HG03460 (cell line): ENCODE measurements at regions not wholly inside any gene's neighbourhood (a gene's known extent, or its start where the extent isn't known, plus 50 kb on each side); places are given as distances from the start of the nearest gene placed in this dataset.
A peak's percentile ranks its signal among the peaks of the same experiment; 100 is the strongest.
"Not testable (repeated sequence)": the region's sequence is repeated elsewhere in the genome, so short reads cannot be mapped to it uniquely, and the experiment has no call there.

ENCODE experiments used
- ATAC-seq: cut with Tn5 transposase; IDR thresholded peaks from one replicate; pipeline ENCODE4 v1.9.1; 2021; ENCODE audit not compliant: unreplicated experiment

DNA sequence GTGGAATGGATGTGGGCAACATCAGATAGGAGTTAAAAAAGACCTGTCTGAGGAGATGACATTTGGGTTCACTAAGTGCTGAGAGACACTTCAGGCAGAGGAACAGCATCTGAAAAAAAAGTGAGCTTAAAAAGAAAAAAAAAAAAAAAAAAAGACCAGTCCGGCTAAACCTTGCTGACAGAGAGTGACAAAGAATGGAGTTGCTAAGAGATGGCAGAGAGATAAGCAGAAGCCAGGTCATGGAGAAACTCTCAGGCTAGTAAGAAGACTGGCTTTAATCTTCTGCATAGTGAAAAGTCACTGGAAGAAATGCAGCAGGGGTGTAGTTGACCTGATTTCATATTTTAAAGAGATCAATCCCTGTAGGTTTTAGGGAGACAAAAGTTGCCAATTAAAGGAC is 711.1 kb upstream of the SEMA3D start:
- no peak for ATAC-seq

DNA sequence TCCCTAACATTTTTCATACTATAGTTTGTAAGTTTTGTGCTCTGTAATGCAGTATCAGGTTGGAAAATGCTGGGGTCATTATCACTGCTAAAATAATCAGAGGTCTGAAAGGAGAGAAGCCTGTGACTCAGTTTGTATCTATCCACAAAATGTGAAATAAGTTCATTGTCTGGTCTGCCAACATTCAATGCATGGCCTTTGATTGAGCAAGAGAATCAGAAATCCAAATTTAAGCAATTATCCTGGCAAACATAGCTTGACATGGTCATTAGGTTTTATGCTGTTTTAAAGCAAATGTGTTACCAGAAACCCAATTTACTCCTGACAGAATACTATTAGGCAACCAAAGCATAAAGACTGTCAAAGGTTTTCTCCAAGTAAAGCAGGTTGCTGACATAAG is 709.7 kb upstream of the SEMA3D start:
- no peak for ATAC-seq

DNA sequence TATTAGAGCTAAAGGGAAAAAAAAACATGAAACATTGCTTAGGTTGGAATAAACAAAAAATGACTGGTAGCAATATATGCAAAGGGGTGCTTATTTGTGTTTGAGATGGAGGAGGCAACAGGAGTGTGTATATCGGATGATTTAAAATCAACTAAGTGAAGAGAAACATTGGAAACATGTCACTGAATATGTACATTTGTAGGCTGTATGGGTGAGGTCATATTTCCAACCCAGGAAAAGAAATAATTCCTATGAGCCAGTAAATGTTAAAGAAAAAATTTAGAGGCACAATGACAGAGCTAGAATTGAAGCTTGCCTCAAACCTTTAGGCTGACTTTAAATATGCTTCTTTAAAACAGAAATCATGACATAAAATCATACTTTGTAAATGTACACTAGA is 709.0 kb upstream of the SEMA3D start:
- ATAC-seq: no peak

DNA sequence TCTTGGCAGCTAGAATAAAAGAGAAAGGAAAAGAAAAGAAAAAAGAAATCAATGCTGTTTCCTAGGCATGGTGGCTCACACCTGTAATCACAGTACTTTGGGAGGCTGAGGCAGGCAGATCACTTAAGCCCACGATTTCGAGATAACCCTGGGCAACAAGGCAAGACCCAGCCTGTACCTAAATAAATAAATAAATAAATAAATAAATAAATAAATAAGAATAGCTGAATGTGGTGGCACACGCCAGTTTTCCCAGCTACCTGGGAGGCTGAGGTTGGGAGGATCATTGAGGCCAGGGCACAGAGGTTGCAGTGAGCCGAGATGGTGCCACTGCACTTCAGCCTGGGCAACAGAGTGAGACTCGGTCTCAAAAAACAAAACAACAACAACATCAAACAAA is 705.0 kb upstream of the SEMA3D start:
- ATAC-seq: not testable (repeated sequence)

DNA sequence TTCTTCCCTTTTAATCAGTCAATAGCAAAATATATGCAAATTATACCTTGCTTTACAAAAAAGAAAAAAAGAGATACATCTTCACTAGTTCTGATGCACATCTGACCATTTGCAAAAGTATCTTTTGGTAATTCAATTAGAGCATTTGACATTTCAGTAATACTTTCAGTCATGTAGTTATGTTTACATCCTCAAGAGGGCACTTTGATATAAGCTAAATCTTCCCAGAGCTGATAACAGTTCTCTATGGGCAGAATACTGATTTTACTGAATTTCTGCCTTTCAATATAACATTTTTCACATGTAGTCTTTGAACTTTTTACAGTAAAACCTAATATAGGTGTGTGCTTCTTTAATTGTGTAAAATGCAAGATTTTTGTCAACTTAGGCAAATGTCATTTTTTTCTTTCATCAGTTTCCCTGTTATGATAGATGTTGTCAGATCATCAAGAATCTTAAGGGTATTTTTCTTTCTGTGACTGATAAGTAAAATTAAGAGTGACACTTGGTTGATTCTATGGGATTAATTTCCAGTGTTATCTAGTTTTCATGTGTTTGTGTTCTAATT is 703.5 kb upstream of the SEMA3D start:
- ATAC-seq: peak; percentile 77

DNA sequence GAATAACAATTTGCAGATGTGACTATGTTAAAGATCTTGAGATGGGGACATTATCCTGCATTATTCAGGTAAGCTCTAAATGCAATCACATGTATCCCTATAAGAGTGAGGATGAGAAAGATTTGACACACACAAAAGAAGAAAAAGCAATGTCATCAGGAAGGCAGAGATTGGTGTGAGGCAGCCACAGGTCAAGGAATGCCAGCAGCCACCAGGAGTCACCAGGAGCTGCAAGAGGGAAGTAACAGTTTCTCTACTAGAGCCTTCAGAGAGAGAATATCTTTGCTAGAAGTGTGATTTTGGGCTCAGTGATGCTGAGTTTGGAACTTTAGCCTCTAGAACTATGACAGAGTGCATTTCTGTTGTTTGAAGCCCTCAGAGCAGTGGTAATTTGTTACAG is 700.3 kb upstream of the SEMA3D start:
- no peak for ATAC-seq

DNA sequence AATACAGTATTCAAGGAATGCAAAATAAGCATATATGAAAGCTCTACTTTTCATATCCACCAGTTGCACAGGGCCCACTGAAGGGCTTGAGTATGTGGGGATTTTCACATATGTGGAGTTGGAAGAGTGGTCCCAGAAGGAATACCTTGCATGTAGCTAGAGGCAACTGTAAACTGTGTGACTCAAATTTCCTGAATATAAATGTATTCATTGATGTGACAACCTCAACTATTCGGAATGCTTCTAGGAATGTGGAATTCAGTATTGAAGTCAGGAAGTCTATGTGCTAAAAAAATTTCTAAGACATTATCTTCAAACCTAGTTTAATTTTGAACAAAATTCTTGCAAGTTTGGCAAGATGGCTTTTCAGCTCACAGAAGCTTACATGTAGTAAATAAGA is 695.5 kb upstream of the SEMA3D start:
- no peak for ATAC-seq

DNA sequence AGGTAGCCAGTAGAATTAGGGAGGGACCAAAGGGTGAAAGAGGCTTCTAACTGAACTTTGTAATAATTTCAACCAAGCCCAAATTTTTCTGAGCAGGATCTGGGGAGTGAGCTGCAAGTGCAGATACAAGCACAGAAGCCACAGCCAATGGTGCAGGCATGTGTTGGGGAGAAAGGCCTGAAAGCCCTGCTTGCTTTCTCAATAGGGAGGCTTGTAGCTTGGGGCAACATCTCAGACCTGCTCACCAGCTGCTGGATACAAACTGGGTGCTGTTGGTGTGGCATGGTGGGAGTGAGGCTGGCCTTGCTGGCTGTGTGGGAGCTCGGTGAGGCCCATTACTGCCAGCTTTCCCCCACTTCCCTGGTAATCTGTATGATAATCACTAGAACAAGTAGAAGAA is 688.5 kb upstream of the SEMA3D start:
- ATAC-seq: no peak

DNA sequence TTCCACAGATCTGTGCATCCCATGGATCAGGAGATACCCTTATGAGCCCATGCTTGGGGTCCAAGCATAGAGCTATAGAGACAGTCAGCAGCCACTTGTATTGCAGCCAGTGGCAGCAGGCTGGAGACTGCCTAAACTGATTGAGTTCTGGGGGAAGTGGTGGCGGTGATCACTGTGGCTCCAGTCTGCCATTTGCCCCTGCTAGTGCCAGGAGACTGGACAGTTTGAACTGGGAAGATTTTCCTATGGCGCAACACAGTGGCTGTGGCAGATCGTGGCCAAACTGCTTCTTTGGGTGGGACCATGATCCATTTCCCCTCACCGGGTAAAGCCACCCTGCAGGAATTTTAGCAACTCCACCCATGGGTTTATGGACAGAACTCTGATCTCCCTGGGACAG is 679.7 kb upstream of the SEMA3D start:
- no peak for ATAC-seq

DNA sequence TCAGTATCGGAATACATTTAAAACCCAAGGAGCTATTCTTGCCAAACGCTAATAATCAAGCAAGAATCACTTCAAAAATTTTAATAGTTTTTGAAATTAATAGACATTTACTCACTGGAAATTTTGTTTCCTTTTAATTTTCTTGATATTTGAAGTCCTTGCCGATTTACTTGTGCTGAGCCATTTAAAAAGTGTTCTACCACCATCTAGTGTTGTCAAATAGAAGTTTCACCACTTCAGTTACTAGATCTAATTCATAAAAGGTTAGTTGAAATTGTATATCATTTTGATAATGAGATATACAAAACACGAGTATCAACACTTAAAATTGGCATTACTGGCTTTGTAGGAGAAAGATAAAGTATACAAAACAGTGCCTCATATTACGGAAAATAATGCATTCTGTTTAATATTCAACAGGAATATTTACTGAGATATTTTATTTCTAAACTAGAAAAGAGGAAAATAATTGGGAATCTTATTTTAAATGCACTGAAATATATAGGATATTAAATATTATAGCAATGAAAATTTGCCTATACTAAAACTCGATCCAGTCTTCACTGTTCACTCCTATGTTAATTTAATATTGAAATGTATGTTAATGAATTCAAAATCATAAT is 664.8 kb upstream of the SEMA3D start:
- no peak for ATAC-seq

DNA sequence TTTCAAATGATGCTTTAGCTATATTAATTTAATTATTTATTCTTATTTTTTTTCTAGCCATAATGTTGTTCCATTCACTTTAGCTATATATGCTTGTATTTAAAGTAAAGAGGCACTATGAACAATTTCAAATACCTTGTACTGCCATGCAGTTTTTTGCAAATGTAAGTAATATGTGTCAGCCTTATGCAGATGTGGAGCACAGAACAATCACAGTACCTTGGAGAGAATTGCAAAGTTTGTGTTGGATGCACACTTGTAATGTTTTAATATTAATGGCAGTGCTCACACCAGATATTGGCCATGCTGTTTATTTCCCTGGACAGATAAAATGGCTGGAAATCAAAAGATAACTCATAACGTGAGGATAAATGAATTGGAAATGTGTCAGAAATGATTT is 663.5 kb upstream of the SEMA3D start:
- ATAC-seq: no peak

DNA sequence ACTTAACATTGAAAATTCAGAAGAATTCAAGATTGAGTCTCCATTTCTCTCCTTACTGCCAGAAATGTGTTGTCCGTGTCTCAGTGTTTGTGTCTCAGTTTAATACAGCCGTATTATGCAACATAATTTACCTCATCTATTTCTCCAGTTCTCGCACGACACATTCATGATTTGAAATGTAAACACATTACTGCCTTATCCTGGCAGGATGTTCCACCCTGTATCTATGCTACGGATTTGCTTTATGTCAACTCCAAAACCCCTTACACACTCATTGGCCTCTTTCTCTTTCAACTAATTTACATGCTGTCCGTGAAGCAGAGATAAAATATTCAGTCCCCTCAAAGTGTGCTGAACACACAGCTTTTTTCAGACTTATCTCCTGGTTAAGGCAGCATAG is 653.7 kb upstream of the SEMA3D start:
- ATAC-seq: no peak

DNA sequence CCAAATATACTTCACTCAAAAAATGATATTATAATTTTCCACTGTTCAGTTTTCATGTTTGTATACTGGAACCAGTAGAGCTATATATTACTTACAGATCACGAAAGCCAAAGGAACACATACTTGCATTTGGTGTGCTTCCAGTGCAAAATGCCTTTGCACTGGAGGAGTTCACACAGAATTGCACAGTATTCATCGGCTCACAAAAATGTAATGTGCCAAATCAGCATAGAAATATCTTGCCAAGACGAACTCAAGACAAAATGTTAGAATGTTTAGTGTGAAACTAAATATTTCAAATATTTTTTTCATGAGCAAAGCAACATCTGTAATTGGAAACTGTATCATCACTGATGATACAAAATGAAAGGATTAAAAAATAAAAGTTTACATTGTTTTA is 646.2 kb upstream of the SEMA3D start:
- no peak for ATAC-seq

DNA sequence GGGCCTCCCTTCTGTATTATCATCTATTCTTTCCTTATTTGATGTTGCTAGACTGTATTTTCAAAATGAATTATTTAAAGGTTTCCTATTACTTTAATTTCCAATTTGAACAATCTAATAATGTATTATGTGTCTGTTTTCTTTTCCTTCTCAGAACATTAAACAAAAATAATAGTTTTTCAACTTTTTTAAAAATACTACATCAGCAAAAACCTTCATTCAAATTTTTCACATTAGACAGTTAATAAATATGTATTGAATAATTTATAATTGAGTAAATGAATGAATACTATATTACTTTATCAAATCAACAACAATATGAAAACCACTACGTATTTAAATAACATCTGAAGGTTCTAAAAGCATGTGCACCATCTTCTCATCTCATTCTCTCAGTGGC is 644.1 kb upstream of the SEMA3D start:
- no peak for ATAC-seq

DNA sequence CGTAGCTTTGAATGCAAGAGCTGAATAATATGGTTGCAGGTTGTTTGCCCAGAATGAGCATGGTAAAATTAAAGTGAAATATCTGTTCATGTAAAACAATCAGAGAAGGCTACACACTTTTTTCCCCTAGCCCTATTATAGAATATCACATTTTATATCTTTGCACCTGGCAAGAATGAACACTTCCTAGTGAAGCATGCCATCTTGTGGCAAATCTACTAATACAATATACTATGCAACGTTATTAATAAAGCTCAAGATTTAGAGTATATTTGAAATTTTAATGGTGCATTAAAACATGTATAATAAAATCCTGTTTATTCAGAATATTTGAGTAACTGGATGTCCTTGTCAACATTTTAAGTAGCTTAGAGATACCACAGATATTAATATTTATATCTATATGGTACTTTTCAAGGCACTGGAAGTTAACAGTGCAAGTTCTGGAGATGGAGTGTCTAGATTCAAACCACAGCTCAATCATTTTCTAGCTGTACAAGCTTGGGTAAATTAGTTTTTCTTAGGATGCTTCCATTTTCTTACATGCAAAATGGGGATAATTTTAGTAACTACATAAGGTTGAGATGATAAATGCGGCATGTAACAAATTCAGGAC is 643.1 kb upstream of the SEMA3D start:
- ATAC-seq: no peak

DNA sequence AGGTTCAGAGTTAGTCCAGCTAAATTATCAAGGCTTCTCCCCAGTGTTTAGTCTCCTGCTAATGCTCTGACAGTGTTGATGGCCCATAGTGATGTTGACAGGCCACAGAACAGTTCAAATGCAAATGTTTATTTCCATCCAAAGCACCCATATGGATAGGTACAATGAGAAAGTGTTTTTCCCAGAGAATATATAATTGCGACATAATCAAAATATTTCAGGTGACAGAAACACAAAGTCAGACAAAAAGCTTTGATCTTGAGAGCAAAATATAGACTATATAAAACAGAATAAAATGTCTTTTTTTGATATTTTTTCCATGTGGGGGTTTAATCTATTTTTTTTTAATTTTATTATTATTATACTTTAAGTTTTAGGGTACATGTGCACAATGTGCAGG is 642.3 kb upstream of the SEMA3D start:
- no peak for ATAC-seq

DNA sequence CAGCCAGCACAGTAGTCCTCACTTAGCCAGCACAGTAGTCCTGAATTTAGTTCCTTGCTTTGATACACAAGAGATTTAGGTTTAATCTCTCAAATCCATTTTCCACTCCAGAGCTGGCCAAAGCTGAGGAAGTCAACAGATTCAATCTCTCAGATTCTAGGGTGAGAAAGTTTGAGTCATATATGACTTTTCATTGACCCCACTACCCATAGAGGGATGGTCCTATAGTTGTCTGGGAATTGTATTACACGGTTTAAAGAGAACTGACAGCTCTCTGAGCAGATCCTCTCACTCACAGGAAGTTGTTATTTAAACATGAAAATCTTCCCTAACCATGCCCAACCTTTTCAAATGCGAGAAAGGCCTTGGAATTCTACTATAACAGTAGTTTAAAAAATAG is 641.8 kb upstream of the SEMA3D start:
- no peak for ATAC-seq

DNA sequence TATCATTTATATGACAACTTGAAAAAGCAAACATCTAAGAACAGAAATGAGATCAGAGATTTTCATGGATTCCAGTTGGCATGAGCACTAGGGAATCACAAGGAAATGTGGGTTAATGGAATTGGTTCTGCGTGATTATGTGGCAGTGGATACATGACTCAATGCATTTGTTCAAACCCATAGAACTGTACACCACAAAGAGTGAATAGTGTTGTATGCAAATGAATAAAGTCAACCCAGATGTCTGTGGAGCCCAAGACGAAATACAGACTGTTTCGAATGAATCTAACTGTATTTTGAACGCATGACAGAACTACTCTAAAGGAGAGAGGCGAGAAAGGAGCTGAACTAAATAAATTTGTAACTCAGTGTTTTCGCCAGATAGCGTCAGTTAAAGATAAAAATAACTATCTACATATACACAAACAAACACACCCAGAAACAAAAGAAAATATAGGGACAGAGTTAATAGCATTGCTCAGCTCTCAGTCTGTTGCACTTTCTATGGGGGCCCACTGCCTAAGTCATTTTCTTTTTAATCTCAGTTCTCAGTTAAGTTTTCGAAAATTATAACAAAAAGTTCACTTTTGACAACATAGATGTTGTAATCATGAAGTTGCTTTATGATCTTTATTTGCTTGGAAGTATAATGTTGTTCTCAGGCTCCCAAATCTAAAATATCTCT is 636.7 kb upstream of the SEMA3D start:
- no peak for ATAC-seq

DNA sequence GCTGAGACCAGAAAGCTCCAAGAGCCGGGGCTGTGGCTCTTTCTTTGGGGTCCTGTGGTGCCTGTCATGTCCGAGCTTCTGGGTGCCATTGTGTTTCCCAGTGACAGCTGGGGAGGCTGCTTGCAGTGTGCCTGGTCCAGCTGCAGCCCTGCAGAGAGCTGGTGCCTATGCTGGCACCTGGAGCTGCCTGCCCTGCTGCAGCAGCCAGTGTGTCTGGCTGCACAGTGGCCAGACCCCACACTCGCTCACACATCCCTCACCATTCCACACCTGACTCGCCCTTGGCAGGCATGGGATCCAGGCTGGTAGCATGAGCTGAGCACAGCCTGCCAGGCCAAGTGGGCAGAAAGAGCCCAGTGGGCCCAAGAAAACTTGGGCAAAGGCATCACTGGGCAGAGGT is 635.1 kb upstream of the SEMA3D start:
- no peak for ATAC-seq

DNA sequence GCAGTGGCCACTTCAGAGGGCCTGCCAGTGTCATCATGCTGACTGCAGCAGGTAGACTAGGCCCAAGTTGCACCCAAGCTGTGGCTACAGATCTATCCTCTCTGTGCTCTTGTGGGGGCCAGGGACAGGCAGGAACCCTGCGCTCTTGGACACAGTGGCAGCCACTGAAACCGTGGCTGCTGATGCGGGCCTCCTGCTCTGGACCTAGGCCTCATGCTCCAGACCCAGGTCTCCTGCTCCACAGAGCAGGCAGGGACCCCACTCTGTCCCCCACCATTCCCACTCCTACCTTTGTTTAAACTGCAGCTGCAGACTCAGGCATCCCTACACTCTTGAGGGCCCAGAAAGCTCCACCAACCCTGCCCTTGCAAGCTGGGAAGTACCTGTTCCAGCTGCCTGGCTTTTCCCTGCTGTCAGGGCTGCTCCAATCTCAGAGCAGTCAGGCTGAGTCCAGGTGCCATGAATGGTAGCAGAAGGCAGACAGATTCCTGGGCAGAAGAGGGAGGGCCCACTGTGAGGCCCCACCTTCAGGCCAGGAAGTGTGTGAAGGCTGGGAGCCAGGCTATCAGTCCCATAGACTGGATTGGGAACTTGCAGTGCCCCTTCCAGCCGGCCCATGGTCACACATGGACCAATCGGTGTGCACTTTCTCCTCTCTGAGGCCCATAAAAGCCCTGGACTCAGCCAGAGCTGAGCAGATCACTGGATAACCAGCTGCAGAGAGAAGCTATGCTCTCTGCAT is 634.0 kb upstream of the SEMA3D start:
- ATAC-seq: no peak

DNA sequence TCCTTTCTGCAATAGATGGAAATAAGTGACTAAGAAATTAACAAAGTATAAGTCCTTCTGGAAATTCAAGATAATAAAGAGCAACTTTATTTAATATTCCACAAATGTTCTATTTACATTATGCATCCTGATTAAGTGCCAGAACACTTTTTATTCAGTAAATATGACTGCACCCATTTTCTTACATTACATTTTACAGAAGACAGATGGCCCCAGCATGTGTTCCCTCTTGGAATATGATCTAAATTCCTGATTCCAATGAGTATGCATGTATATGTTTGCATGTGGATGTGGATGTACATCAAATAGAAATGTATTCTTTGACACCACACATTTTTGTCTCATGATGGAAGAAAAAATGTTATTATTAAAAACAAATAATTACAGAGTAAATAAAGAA is 628.7 kb upstream of the SEMA3D start:
- no peak for ATAC-seq

DNA sequence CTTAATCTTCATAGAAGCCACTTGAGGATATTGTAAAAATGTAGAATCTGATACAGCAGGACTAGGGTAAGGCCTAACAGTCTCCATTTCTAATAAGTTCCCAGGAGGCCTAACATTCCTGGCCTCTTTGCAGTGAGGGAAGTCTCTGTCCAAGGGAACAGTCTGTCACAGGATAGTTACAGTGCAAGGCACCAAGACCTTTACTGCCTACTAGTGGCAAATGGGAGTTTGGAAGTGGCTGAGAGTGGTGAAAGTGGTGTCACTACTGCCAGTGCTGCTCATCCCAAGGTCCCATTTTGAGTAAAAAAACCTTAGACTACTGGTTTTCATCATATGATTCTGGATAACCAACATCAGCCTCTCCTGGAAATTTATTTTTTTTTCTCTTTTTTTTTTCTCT is 619.5 kb upstream of the SEMA3D start:
- no peak for ATAC-seq
